BLaER1 (cell line): ENCODE measurements at regions not wholly inside any gene's neighbourhood (a gene's known extent, or its start where the extent isn't known, plus 50 kb on each side); places are given as distances from the start of the nearest gene placed in this dataset.

Experiments used
- H3K27ac ChIP-seq: shearing (Covaris generic); formaldehyde crosslinking; 2 replicates; pipeline ENCODE4 v1.8.1; 2022
- H3K27me3 ChIP-seq: shearing (Covaris generic); formaldehyde crosslinking; 2 replicates; pipeline ENCODE4 v1.8.1; 2022
- H3K36me3 ChIP-seq: shearing (Covaris generic); formaldehyde crosslinking; 2 replicates; pipeline ENCODE4 v1.8.1; 2022
- H3K4me1 ChIP-seq: shearing (Covaris generic); formaldehyde crosslinking; 2 replicates; pipeline ENCODE4 v1.8.1; 2022
- H3K4me2 ChIP-seq: shearing (Covaris generic); formaldehyde crosslinking; 2 replicates; pipeline ENCODE4 v1.8.1; 2022
- H3K4me3 ChIP-seq: shearing (Covaris generic); formaldehyde crosslinking; 2 replicates; pipeline ENCODE4 v1.8.1; 2022
- H3K9ac ChIP-seq: shearing (Covaris generic); formaldehyde crosslinking; 2 replicates; pipeline ENCODE4 v1.8.1; 2022
- H3K9me3 ChIP-seq: shearing (Covaris generic); formaldehyde crosslinking; 2 replicates; pipeline ENCODE4 v1.8.1; 2022
- H4K20me1 ChIP-seq: shearing (Covaris generic); formaldehyde crosslinking; 2 replicates; pipeline ENCODE4 v1.8.1; 2022
- Cebpa-rat ChIP-seq: shearing (Covaris generic); IDR thresholded peaks from 2 replicates; pipeline ENCODE4 v1.8.1; 2022

DNA sequence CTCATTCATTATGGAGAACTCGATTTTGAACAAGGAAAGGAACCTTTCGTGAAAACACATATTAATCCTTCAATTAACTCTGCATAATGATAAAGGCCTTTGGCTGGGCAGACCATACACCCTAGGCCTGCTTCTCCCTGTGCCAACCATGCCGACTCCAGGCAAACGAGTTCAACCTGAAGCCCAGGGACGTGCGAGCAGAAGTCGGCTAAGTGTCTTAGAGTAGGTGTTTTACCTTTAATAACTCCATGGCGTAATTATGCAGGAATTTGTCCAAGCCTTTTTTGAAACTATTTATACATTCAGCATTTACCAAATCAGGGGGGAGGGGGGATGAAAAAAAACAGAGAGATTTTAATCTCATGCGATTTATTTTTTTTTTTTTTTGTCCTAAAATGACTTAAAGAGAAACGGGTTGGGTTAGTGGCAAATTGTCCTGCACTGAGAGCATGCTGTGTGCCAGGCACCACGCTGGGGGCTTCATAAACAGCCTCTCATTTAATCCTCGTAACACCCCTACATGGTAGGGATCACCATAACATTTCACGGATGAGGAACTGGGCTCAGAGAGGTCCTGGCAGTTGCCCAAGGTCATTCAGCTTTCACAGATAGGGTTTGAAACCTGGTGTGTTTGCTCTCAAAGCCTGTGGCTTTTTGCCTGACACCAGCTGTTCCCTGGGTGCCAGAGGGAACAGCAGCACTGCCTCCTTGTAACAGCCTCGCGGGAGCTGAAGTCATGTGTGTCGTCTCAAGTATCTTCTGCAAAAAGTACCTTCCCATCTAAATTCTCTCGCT lies 423.9 kb downstream of the MN1 start:
- 0 out of 2 replicates have a peak overlapping the region, but pooled peaks have one; percentile 12 for H3K4me3 ChIP-seq
- TF ChIP-seq Cebpa-rat: no peak
- H3K27me3 ChIP-seq: no peaks in the 10 kb centered on the region
- H3K9me3 ChIP-seq: peaks cover 10% of the 10 kb centered on the region
- H3K4me1 ChIP-seq: peaks cover 59% of the 10 kb centered on the region
- H3K4me2 ChIP-seq: peak overlapping the region; percentile 94
- no peak overlapping the region for H3K27ac ChIP-seq
- H4K20me1 ChIP-seq: no peaks in the 10 kb centered on the region
- H3K9ac ChIP-seq: no peak overlapping the region
- H3K36me3 ChIP-seq: no peaks in the 10 kb centered on the region

GRCh38 chr22:27378311-27378800 lies 423.2 kb downstream of the MN1 start:
- no peaks in the 10 kb centered on the region for H4K20me1 ChIP-seq
- H3K27ac ChIP-seq: peak overlapping the region; percentile 38; the same call in 1 of the 2 replicates
- H3K4me3 ChIP-seq: peak overlapping the region; percentile 12; the same call in 1 of the 2 replicates
- peak overlapping the region; percentile 94 for H3K4me2 ChIP-seq
- H3K4me1 ChIP-seq: peaks cover 65% of the 10 kb centered on the region
- TF ChIP-seq Cebpa-rat: no peak
- H3K27me3 ChIP-seq: no peaks in the 10 kb centered on the region
- H3K9me3 ChIP-seq: peaks cover 10% of the 10 kb centered on the region
- peak overlapping the region; percentile 12; the same call in 1 of the 2 replicates for H3K9ac ChIP-seq
- H3K36me3 ChIP-seq: no peaks in the 10 kb centered on the region

GRCh38 chr22:27378995-27379394 lies 422.6 kb downstream of the MN1 start:
- Histone ChIP-seq H3K4me1 (peaks cover 67% of the 10 kb centered on the region), H3K9ac (peak overlapping the region; percentile 12; the same call in 1 of the 2 replicates), H4K20me1 (no peaks in the 10 kb centered on the region), H3K27ac (no peak overlapping the region; the same call in 1 of the 2 replicates), H3K9me3 (peaks cover 10% of the 10 kb centered on the region), H3K27me3 (no peaks in the 10 kb centered on the region), H3K4me2 (peak overlapping the region; percentile 94), H3K4me3 (peak overlapping the region; percentile 12; the same call in 1 of the 2 replicates), H3K36me3 (no peaks in the 10 kb centered on the region)
- TF ChIP-seq Cebpa-rat: no peak

GRCh38 chr22:27380855-27381254 lies 420.7 kb downstream of the MN1 start:
- Histone ChIP-seq H3K4me1 (peaks cover 75% of the 10 kb centered on the region), H3K9me3 (no peaks in the 10 kb centered on the region), H3K9ac (no peak overlapping the region), H3K27ac (no peak overlapping the region), H3K36me3 (no peaks in the 10 kb centered on the region), H3K4me2 (peak overlapping the region; percentile 94), H3K27me3 (no peaks in the 10 kb centered on the region), H3K4me3 (no peak overlapping the region), H4K20me1 (no peaks in the 10 kb centered on the region)
- no peak for TF ChIP-seq Cebpa-rat

GRCh38 chr22:27381552-27381951 lies 420.0 kb downstream of the MN1 start:
- H3K4me2 ChIP-seq: peak overlapping the region; percentile 94
- peaks cover 82% of the 10 kb centered on the region for H3K4me1 ChIP-seq
- H3K27me3 ChIP-seq: no peaks in the 10 kb centered on the region

DNA sequence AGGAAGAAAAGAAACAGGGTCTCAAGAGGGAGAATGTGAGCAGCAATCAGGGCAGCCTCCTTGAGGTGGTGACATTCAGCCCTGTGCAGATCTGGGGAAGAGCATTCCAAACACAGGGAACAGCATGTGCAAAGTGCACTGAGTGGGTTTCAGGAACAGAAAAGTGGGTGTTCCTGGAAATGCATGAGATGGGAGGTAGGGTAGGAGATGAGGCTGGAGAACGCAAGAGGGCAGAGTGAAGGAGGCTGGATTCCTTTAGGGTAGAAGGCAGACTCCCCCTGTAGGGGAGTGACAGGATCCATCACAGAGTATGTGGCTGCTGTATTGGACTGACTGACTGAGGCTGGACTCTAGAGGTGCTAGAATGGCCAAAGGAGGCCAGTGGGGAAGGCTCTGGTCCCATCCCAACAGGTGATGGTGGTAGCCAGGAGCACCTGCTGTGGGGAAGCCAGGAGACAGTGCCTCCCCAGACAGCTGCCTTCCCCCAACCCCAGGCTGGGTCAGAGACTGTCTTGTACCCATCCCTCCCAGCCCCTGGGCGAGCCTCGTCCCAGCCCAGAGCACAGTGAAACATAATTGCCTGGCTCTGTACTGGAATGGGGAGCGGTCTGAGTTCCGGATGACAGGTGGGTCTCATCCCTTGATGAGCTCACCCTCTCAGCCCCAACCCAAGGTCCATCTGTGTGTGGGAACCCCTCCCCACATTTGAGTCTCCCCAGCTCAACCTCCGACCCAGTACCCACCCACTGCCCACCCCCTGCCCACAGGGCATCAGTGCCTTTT lies 419.4 kb downstream of the MN1 start:
- peak overlapping the region; percentile 94 for H3K4me2 ChIP-seq
- no peak overlapping the region for H3K9ac ChIP-seq
- H3K36me3 ChIP-seq: no peaks in the 10 kb centered on the region
- H3K27me3 ChIP-seq: no peaks in the 10 kb centered on the region
- H3K4me3 ChIP-seq: no peak overlapping the region
- no peak overlapping the region for H3K27ac ChIP-seq
- no peaks in the 10 kb centered on the region for H4K20me1 ChIP-seq
- H3K9me3 ChIP-seq: no peaks in the 10 kb centered on the region
- H3K4me1 ChIP-seq: peaks cover 84% of the 10 kb centered on the region
- no peak for TF ChIP-seq Cebpa-rat

More at GRCh38 chr22:27381552-27381951, 420.0 kb downstream of the MN1 start:
- Histone ChIP-seq H3K9ac (no peak overlapping the region), H3K27ac (no peak overlapping the region), H3K4me3 (no peak overlapping the region), H3K36me3 (no peaks in the 10 kb centered on the region), H4K20me1 (no peaks in the 10 kb centered on the region), H3K9me3 (no peaks in the 10 kb centered on the region)
- no peak for TF ChIP-seq Cebpa-rat

- Histone ChIP-seq H3K9me3 (no peaks in the 10 kb centered on the region), H4K20me1 (no peaks in the 10 kb centered on the region), H3K9ac (no peak overlapping the region), H3K27ac (no peak overlapping the region), H3K36me3 (no peaks in the 10 kb centered on the region), H3K4me2 (peak overlapping the region; percentile 94; the same call in 1 of the 2 replicates), H3K27me3 (no peaks in the 10 kb centered on the region), H3K4me3 (no peak overlapping the region), H3K4me1 (peaks cover 83% of the 10 kb centered on the region)
- TF ChIP-seq Cebpa-rat: no peak
These were observed 418.6 kb downstream of the MN1 start for GRCh38 chr22:27382947-27383346.

DNA sequence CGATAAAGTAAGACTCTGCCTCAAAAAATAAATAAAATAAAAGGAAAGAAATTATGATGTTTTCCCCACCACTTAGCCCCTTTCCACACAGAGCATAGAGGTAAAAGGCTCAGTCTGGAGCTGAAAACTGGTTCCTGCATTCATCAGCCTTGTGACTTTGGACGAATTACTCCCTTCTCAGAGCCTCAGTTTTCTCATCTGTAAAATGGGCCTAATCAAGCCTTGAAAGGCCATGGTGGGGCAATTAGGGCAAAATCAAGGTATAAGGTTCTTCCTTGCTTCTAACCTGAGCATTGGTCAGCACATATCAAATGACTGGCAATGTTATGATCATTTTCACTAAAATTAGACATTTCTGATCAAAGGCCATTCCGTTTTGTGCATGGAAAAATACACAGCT lies 417.7 kb downstream of the MN1 start:
- H3K27me3 ChIP-seq: no peaks in the 10 kb centered on the region
- H3K4me1 ChIP-seq: peaks cover 83% of the 10 kb centered on the region
- H3K9me3 ChIP-seq: no peaks in the 10 kb centered on the region
- TF ChIP-seq Cebpa-rat: no peak
- no peak overlapping the region for H3K4me3 ChIP-seq
- no peak overlapping the region for H3K4me2 ChIP-seq
- no peak overlapping the region for H3K9ac ChIP-seq
- H3K36me3 ChIP-seq: no peaks in the 10 kb centered on the region
- H4K20me1 ChIP-seq: no peaks in the 10 kb centered on the region
- no peak overlapping the region for H3K27ac ChIP-seq

DNA sequence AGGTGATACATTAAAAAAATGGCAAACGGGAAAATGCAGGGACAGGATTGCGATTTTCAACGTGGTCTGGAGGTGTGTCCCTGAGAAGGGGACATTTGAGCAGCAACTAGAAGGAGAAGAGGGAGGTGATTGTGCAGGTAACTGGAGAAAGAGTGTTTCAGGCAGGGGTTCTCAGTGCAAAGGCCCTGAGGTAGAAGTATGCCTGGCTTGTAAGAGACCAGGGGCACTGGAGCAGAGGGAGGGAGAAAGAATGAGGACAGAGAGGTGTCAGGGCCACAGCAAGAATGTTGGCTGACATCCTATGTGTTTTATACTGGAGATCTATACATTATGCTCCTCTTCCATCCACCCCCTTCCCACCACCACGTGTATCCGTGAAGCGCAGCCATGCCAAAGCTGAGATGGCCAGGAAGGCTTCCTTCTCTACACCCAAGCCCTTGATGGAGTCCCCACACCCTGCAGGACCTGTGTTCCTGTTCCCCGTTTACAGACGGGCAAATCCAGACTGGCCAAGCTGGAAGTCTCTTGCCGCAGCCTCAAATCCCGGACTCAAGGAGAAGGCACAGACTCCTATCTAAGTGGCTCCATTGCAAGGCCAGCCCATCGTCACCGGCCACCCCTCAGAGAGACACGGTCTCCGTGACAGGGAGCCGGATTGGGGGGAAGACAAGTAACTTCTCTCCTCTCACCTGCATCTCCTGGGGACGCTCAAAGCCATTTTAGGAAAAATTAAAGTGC lies 416.1 kb downstream of the MN1 start:
- no peak overlapping the region for H3K9ac ChIP-seq
- peak overlapping the region; percentile 67 for H3K4me2 ChIP-seq
- TF ChIP-seq Cebpa-rat: no peak
- no peak overlapping the region for H3K4me3 ChIP-seq
- H3K9me3 ChIP-seq: no peaks in the 10 kb centered on the region
- H3K27ac ChIP-seq: no peak overlapping the region
- no peaks in the 10 kb centered on the region for H3K36me3 ChIP-seq
- H4K20me1 ChIP-seq: no peaks in the 10 kb centered on the region
- H3K4me1 ChIP-seq: peaks cover 74% of the 10 kb centered on the region
- H3K27me3 ChIP-seq: no peaks in the 10 kb centered on the region
